ENCODE measurements at regions not wholly inside any gene's neighbourhood (a gene's known extent, or its start where the extent isn't known, plus 50 kb on each side); places are given as distances from the start of the nearest gene placed in this dataset.

GRCh38 chr7:21334906-21335305 lies 93.0 kb upstream of the SP4 start:
- no peak for TF ChIP-seq CTCF (IDR thresholded peaks at IDR 0.05)
- TF ChIP-seq ZFX (IDR thresholded peaks at IDR 0.05; ENCODE audit: borderline replicate concordance), result no peak
